T-helper 9 cell (primary cell): ENCODE measurements at regions not wholly inside any gene's neighbourhood (a gene's known extent, or its start where the extent isn't known, plus 50 kb on each side); places are given as distances from the start of the nearest gene placed in this dataset.

ENCODE experiments used
- DNase-seq: peaks from one replicate; pipeline ENCODE4 v3.0.0-alpha.2; 2020

DNA sequence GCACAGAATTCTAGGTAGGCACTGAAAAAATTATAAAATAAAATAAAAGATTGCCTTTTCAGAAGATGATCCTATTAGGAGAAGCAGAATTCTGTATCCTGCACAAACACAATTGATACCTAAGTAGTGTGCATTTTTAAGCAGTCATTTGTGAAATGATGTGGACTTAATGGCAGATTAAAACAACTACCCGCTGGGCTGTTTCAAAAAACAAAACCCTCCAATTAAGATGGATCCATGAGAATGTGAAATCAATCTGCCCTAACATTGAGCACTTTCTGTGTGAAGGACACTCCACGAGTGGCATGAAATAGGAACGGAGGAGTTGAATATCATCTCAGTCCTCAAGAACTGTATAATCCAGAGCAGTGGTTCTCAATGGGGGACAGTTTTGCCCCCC is 1012.8 kb upstream of the EEF2KMT start:
- DNase-seq, result no peak

GRCh38 chr16:6106061-6106460 is 1008.5 kb upstream of the EEF2KMT start:
- no peak for DNase-seq

GRCh38 chr16:6105115-6105514 is 1007.5 kb upstream of the EEF2KMT start:
- DNase-seq, result no peak

GRCh38 chr16:6104428-6104827 is 1006.8 kb upstream of the EEF2KMT start:
- DNase-seq, result no peak

DNA sequence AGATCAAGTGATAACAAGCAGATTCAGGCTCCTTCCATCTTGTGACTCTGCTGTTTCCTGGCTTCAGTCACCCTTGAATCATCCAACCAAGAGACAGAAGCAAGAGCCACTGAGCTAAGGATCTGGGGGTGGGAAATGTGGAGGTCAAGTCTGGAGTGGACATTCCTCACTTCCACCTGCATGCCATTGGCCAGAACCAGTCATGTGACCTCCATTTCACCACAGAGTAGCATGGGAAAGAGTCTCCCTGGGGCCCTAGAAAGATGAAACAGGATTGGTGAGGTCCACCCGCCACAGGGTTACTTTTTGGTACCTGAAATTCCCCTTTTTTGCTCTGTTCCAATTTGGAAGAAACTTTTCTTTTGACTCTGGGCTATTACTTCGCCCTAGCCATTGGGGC is 1006.0 kb upstream of the EEF2KMT start:
- DNase-seq, result no peak

- no peak for DNase-seq
These were observed 1001.5 kb upstream of the EEF2KMT start for GRCh38 chr16:6099102-6099501.

GRCh38 chr16:6096931-6097670 is 999.5 kb upstream of the EEF2KMT start:
- DNase-seq, result no peak

- no peak for DNase-seq
These were observed 997.8 kb upstream of the EEF2KMT start for GRCh38 chr16:6095414-6095813.

DNA sequence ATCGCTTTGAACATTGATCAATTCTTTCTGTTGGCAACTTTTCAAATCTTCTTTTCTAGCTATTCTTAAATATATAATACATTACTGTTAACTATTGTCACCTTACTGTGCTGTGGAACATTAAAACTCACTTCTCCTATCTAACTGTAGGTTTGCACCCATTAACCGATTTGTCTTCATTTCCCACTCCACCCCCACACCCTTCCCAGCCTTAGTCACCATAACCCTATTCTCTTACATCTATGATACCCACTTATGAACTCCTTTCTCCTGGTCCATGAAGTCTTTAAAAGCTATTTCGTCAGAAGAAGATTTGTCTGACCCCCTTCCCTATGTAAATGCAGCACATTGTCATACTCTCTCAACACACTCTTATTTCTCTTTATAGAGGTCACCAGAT is 993.4 kb upstream of the EEF2KMT start:
- DNase-seq, result no peak

DNA sequence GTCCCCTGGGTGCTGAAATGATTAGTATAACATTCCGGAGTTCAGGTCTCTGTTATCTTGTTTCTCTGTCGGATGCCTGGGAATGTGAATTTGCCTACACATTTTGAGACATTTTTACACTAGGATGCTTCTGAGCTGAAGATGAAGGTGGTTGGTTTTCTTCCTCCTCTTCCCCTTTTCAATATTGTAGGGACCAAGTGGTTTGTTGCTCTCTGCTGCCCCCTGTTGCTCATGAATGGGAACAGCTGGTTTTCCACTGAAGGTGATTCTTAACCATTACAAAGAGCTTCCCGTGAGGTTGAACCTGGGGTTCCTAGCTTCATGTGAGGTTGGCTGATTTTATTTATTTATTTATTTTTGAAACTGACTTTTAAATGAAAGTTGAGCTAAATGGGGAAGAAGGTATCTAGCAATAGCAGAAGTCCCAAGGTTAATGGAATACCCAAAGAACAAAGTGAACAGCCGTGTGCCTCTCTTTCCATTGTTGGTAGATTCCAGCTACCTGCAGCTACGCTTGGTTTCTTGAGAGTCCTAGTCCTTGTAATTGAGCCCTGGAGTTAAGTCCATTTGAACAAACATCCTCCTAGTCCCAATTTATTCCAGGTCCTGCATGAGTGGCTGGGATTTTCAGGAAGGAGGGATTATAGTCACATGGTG is 983.9 kb upstream of the EEF2KMT start:
- no peak for DNase-seq

DNA sequence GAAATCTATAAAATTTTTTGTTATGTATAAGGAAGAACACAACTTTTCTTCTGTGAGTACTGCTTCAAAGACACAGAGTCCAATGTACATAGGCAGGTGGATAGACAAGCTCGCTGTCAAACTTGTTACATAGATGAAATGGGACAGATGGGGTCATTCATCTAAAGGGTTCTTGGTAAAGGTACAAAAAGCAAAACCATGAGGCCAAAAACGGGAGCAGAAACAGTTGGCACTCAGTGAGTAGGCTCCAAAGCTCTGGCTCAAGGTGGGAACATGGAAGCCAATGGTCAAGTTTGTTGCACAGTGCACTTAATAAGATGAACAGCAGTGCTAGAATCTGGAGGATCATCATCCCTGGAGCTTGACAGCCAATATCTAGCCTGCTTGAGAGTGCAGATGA is 979.0 kb upstream of the EEF2KMT start:
- DNase-seq, result no peak

- no peak for DNase-seq
These were observed 970.5 kb upstream of the EEF2KMT start for GRCh38 chr16:6068063-6068462.

- DNase-seq, result no peak
These were observed 969.1 kb upstream of the EEF2KMT start for GRCh38 chr16:6066652-6067051.

GRCh38 chr16:6063526-6063925 is 965.9 kb upstream of the EEF2KMT start:
- DNase-seq, result no peak

- no peak for DNase-seq
These were observed 962.1 kb upstream of the EEF2KMT start for GRCh38 chr16:6059671-6060070.

GRCh38 chr16:6057821-6058220 is 960.2 kb upstream of the EEF2KMT start:
- DNase-seq, result no peak

DNA sequence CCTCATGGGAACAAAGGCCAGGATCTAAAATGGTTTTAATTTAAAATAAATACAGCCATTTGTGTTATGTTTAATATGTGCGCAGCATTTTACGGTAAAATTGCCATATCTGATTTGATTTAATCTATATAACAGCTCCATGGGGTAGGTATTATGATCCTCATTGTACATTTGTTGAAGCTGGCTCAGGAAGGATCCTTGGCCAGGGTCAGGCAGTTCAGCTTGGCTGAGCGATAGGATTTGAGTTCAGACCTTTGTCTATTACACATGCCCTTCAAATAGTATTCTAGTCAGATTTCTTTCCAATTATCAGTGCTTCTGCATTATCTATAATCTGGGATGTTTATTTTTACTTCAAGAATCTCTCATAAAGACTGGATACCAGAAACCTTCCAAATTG is 950.4 kb upstream of the EEF2KMT start:
- DNase-seq, result no peak

- no peak for DNase-seq
These were observed 949.7 kb upstream of the EEF2KMT start for GRCh38 chr16:6047325-6047724.

- DNase-seq, result no peak
These were observed 941.5 kb upstream of the EEF2KMT start for GRCh38 chr16:6038941-6039645.

DNA sequence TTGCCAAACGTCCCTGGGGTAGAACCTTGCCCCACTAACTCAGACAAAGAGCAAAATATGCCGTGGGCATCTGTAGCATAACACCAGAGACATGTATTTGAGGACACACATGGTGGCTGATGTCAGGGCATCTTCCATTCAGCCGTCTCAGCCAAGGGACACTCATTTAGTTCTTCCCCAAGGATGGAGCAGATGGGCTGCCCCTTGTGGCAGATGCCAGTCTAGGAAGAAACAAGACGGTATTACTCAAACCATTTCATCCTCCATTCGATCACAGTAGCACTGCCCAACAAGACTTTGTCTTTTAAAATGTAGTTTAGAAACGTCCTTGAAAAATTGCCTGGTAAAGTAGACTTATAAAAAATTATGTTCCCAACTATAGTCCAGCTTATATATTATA is 937.6 kb upstream of the EEF2KMT start:
- no peak for DNase-seq

- no peak for DNase-seq
These were observed 936.9 kb upstream of the EEF2KMT start for GRCh38 chr16:6034511-6034910.

- no peak for DNase-seq
These were observed 934.8 kb upstream of the EEF2KMT start for GRCh38 chr16:6032438-6032837.

DNA sequence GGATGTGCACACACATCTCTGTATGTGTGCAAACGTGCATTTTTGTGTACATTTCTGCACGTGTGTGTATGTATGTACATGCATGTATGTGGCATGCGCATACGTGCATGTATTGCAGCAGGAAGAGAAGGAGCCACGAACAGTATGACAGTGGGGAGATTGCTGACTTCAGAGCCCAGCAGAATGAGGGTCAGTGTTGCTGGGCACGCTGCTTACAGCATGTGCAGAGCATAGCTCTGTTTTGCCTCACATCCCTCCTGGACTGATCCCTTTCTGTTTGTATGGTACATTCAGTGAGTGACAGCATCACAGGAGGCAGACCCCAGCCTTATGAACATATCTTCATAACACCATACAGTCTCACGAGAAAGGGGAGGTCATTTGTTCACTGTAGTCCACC is 934.0 kb upstream of the EEF2KMT start:
- DNase-seq, result no peak

DNA sequence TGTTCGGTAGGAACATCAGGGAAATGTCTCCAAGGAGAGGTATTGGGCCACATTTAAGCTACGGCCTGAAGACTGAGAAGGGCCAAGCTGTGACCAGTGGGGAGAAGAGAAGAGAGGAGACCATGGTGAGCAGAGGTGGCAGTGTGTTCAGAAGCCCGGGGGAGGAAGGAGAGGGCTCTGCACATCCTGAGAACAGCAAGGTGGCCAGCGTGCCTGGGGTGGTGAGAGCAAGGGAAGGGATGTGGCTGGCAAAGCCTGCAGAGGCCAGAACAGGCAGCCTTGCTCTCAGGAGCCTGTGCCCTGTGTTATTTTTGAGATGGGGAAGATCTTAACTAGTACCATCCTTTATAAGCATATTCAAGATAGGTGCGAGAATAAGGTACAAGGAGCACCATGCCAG is 933.5 kb upstream of the EEF2KMT start:
- DNase-seq, result no peak
